GM21528 (cell line): ENCODE measurements at regions not wholly inside any gene's neighbourhood (a gene's known extent, or its start where the extent isn't known, plus 50 kb on each side); places are given as distances from the start of the nearest gene placed in this dataset.

Experiments used
- ATAC-seq: cut with Tn5 transposase; IDR thresholded peaks from one replicate; pipeline ENCODE4 v1.9.1; 2021; ENCODE audit warnings: mild to moderate bottlenecking, moderate library complexity; ENCODE audit not compliant: unreplicated experiment, low FRiP score

DNA sequence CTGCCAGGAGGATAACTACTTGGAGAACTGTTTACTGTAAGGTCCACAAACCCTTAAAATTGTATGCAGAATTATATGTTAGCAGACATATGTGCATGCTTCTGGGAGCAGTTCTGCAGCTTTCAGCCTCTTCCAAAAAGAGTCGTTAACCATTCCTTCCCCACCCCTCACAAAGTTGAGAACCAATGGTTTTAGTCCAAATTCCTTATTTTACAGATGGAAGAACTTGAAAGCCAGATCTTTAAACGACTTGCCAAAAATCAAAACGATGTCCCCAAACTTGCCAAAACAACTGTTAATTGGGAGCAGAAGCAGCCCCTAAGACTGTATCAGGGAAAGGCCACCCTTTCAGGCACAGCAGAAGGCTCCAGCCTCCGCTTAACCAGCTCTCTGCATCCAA lies 266.4 kb upstream of the ANKRD55 start:
- no peak for ATAC-seq

DNA sequence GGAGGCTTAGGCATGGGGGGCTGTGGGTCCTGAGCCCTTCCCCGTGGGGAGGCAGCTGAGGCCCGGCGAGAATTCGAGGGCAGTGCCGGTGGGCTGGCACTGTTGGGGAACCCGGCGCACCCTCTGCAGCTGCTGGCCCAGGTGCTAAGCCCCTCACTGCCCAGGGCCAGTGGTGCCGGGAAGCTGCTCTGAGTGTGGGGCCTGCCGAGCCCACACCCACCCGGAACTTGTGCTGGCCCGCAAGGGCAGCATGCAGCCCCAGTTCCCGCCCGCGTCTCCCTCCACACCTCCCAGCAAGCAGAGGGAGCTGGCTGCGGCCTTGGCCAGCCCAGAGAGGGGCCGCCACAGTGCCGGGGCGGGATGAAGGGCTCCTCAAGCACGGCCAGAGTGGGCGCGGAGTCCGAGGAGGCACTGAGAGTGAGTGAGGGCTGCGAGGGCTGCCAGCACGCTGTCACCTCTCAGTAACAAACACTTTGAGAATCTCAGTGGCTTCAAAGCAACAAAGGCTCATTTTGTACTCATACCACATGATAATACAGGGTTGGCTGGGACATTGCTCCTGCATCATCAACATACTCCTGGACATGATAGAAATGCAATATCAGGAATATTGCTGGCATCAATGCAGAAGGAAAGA lies 265.7 kb upstream of the ANKRD55 start:
- ATAC-seq: no peak

DNA sequence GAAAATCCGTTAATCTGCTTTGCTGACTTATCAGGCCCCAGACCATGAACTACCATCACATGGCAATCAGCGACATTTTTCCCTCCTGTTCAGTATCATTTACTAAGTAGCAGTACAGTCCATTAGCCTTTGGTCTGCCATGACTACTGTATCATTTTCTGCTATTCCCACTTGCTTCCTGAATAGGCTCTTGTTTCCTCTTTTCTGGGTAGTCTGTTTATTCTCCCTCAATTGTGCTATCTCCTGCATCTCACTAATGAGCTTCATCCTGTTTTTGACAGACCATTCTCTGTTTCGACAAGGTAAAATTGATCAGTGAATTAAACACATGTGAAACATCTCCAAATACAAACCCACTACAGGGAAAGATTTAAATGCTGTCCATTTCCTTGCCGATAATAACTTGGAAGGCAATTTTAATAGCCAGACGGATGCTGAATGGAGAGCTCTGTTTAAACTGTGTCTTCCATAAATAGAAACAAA lies 263.5 kb upstream of the ANKRD55 start:
- no peak for ATAC-seq

DNA sequence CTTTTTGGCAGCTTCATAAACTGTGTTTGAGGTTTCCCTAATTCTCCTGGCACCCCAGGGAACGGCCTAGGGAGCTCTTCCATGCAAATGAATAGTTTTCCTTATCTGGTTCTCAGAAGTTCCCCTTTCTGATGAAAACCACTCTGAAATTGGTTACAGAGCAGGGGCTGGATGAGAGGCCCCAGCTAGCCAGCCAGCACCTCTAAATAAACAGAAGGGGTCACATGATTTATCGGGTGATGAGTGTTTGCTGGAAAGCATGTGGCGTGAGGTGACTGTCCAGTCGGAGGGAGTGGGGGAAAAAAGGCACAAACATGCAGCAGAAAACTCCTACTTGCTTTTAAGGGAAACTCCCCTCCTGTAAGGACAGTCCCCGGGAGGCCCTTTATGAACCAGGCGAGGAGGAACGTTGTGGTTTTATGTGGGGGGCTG lies 261.2 kb upstream of the ANKRD55 start:
- ATAC-seq: no peak

DNA sequence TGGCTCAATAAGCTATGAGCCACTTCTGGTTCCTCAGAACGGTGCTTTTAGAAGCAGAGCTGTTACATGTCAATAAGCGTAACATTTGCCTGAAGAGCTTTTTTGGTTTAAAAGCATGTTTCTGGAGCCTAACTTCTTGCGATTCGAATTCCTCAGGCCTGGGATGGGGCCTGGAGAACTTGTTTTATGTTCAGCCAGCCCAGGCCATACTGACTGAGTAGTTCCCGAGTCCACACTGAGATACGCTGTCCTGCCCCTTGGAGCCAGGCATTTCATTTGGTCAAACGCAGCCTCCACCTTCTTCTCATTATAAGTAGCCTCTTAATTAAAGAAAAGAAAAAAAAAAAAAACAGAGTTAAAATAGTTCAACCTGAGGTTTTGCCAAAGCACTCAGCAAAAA lies 260.6 kb upstream of the ANKRD55 start:
- no peak for ATAC-seq

DNA sequence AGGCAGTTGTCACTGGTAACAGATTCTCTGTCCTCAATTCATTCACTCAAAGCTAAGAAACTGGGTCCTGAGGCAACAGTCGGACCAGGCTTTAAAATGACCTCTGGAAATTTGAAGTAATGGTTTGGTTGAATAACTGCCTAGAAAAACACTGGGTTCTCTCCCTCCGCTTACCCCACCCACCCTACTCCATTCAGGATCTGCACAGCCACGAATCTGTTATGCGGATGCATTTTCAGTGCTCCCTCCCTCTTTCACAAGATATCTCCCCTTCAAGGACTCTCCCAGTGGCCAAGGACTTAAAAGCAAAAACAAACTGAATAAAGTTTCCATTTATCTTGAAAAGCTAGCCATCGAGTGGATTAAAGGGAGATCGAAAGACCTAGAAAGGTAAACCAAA lies 260.2 kb upstream of the ANKRD55 start:
- no peak for ATAC-seq

DNA sequence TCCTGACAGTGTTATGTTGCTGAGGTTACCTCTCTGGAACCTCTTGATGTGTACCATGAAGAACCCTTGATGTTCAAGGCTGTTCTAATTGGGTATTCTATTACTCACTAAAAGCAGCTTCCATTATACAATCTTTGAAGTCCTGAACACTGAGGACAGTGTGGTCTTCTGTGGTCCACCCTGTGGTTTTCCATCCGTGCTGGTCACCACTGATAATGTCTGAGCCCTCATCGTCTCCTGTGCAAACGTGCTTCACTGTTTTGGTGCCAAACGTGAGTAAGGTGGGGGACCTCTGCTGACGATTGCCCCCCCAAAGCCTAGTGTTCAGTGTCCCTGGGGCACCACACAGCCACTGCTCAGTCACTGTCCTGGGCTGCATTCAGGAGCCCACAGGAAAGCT lies 259.7 kb upstream of the ANKRD55 start:
- no peak for ATAC-seq

DNA sequence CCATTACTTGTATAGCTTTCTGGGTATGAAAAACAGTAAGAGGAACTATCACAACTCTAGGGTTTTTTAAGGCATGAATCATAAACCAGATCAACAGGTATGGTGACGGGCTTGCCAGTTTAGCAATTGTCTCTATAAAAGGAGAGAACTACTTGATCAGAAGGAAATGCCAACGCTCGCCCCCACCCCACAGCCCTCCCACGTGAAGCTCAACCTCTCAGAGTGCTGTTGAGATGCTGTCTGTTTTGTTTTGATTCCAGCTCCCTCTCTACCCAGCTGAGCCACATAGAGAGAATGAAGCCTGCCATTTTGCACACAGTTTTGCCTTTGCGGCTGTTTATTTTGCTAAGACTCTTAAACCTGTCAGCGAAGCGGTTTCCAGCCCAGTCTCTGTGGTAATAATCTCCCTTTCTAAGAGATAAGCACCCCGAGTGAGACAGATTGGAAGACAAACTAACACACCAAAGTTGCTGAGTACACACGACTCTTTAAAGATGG lies 257.9 kb upstream of the ANKRD55 start:
- ATAC-seq: no peak

DNA sequence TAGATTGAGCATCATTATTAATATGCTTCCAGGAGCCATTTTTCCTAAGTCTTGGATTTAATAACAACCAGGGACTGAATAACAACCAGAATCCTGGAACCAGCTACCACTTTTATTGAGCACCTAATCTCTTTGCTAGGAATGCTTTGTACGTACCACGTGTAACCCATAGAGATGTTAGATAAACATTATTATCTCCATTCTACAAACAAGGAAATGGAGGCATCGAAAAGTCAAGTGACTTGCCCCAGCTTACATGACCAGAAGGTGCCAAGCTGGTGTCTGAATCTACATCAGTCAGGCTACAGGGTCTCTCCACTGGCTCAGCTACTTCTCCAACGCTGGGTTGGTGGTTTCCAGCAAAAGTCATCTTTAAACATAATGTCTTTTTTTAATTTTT lies 256.1 kb upstream of the ANKRD55 start:
- no peak for ATAC-seq

DNA sequence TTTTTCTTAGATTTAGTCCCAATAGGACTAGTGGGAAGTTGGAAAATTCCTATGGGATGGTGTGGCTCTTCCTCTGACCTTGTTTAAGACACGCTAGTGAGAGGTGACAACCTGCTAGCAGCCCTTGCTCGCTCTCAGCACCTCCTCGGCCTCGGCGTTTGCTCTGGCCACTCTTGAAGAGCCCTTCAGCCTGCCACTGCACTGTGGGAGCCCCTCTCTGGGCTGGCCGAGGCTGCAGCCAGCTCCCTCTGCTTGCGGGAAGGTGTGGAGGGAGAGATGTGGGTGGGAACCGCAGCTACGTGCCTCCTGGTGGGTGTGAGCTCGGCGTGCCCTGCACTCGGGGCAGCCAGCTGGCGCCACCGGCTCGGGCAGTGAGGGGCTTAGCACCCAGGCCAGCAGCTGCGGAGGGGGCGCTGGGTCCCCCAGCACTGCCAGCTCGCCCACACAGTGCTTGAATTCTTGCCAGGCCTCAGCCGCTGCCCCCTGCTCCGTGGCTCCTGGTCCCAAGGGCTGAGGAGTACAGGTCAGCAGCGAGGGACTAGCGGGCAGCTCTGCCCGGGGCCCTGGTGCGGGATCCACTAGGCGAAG lies 254.5 kb upstream of the ANKRD55 start:
- ATAC-seq: no peak

DNA sequence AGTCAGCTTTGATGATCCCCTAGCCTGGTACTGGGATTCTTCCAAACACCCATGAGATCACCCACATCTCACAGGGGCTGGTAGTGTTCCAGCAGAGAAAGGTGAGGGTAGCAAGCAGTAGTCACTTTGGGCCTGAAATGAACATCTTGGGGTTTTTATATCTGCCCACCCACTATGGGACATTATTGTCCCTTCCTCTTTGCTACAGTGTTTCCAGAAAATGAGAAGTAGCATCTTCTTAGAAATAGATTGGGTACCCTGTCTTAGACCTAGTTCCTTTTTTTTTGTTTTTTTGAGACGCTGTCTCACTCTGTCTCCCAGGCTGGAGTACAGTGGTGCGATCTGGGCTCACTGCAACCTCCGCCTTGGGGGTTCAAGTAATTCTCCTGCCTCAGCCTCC lies 249.2 kb upstream of the ANKRD55 start:
- no peak for ATAC-seq

DNA sequence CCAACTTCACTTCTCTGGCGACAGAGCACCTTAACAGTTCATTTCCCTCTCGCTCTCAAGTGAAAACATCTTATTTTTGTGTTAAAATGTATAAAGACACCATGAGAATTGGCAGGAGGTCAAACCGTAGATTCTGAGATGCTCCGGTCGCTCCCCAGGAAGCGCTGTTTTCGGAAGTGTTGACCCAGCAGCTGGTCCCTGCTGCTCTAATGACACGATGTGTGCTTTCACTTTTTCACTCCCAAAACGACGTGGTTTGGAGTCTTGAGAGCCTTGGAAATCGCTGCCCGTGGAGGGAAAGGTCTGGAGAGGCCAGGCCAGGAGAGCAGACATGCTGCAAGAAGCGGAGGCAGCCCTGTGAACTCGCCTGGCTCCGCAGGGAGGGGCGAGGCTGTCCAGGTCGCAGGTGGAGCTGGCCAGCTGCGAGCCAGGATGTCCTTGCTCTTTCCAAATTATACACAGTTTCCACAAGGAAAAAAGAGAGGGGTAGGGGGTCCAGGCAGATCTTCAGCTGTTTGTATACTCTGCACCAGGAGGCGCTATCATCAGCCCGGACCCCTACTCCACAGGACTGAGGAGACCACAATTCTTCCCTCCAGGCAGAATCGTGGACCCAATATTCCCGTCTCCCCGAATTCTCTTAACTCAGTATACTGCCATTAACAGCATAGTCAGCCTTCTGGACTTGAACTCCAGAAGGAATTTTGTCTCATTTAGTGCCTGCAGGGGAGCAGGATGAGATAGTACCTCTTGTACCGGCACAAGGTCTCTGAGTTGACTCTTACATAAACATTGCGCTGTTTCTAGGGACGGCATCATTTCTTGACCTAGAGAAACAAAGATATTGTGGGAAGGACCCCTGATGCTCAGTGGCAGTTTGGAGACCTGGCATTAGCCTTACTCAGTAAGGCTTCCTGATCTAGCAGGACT lies 248.6 kb upstream of the ANKRD55 start:
- ATAC-seq: no peak

DNA sequence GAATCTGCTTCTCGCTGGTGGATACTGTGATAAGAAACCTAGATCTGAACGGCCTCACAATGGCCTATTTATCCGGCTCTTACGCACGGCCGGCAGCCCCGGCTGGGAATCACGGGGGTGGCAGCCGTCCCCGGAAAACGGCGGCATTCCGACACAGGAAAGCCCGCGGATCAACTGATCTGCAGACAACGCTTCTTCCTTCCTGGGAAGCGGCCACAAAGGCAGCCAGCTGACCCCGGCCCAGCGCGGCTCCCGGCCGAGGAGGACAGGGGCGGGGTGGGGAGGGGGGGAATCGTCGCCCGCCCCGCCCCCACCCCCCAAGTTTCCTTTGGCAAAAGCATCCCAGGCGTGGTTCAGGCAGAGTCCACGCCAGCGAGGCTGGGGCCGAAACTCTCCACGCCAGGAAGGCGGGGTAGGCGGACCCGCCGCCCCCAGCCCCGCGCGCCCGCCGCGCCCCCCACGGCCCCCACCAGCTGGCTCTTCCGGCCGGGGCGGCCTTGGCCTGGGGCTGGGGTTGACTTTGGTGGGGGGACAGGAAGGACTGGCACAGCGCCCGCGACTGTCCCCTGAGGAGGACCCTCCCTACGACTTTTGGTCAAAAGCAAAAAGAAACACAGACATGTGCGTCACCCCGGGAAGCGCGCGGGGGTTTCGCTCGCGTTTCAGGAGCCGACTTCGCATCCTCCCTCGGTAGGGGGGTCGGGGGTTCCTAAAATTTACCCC lies 247.7 kb upstream of the ANKRD55 start:
- no peak for ATAC-seq

DNA sequence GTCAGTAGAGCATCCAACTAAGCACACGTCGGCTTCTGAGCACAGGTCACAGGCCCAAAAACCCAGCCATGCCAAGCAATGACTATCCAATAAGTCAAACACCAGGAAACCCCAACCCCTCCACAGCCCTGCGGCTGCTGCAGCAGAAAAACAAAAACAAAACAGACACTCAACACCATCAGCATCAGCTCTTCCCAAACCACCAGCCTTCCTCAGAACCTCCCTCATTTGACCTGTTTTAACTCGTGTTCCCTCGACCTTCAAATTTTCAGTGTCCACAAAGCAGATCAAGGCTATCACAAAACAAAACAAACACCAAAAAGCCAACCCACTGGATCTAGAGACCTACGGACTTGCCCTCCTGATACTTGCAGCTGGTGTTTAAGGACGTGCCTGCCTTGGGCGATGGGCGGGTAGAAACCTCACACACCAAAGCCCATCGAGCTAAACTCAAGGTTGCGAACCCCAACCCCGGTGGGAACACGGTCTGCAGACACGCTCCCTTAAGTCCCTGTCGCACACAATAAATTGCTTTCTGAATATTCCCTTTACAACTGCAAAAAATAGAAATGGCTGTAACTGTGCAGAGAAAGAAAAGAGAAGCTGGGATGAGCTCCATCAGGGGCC lies 247.1 kb upstream of the ANKRD55 start:
- ATAC-seq: no peak

DNA sequence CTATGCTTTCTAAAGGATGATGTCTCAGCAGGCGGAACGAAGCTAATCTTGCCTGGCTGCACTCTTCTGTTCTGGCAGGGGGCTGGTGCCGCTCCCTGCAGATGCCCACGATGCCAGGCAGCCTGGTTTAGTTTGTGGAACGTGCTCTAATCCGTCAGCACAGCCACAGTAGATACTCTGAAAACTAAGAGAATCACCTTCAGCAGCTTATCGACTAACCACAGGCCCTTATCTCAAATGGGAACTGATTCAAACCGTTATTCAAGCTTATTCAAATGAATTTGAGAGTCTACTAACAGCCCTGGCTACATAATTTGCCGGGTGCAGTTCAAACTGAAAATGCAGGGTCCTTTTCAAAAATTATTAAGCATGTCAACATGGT lies 246.6 kb upstream of the ANKRD55 start:
- ATAC-seq: no peak

DNA sequence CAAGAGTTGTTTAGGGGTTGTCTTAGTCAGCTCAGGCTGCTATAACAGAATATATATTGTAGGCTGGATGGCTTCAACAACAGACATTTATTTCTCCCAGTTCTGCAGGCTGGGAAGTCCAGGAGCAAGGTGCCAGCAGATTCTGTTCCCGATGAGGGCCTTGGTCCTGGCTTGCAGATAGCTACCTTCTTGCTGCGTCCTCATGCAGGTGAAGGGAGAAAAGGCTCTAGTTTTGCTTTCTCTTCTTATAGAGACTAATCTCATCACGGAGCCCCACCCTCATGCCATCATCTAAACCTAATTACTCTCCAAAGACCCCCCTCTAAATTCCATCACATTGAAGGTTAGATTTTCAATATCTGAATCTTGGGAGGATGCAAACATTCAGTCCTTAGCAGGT lies 246.0 kb upstream of the ANKRD55 start:
- no peak for ATAC-seq

DNA sequence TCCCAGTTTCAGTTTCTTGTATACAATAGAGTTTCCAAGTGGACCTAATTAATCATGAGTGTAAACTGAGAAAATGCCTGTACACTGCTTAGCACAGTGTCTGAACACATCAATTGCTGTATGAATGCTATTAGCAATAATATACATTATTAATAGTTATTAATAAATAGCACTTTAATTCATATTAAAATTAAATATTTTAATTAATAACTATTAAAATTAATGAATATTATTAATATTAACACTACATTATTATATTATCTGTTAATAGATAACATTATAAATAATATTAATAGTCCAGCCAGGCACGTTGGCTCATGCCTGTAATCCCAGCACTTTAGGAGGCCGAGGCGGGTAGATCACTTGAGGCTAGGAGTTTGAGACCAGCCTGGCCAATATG lies 244.9 kb upstream of the ANKRD55 start:
- ATAC-seq: no peak

DNA sequence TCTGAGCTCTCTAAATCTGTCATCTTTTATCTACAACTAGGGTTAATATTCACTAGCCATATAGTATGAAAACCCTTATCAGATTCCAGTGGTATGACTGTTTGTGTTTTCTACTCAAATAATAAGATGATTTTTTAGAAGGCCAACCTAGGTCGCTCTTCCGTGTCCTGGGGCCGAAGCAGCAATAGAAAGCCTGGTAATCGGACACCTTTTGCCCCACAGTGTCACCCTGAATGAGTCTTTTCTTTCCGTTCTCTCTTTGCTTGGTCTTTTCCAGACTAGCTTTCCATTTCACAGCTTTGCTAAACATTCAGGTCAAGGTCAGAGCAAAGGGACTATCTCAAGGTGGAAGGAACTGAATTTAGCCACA lies 243.3 kb upstream of the ANKRD55 start:
- no peak for ATAC-seq

DNA sequence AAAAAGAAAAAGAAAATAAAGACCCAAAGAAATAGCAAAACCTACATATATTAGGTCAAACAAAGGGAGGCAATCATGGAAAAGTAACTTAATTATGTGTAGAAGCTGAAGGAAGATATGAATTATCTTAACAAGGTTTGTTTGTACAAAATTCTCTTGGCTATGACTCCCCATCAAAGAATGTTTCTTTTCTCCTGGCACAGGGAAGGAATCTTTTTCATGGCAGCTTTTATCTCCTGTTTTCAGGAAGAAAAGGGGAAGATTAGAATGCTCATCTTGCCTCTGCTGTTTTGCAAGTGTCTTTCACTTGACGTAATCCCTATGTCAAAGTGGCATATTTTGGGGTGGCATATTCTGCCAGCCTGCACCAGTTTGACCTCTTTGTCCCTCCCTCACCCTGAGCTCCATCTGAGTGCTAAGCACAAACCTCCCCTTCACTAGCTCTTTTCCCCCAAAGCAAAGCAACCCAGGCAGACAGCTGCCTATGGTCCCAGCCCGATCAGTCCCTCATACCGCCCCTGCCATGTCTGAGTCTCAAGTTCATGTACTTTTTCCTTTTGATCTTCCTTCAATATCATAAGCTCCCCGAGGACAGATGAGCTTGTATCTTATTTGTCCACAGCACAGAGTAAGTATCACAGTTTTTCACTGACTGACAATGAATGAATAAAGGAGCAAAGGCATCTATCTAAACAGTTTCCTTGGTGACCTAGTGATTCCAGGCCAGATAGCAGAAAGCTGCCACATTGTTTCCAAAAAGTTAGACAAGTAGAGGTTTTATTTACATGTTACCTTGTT lies 242.8 kb upstream of the ANKRD55 start:
- no peak for ATAC-seq

DNA sequence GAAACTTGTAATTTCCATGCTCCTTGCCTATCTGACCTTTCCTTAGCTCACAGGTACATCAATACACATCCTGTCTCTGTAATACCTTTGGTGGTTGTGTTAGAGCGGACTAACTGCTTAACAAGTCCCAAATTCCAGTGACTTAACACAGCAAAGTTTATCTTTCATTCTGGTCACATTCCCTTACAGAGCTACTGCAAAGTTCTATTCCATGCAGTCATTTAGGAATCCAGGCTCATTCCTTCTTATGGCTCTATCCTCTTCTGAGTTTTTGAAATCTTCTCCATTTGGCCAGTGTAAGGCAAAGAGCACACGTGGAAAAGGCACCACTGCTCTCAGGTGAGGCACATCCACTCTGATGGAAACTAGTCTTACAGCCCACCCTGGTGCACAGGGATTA lies 238.6 kb upstream of the ANKRD55 start:
- ATAC-seq: no peak
